Keratinocyte (primary cell): ENCODE measurements at regions not wholly inside any gene's neighbourhood (a gene's known extent, or its start where the extent isn't known, plus 50 kb on each side); places are given as distances from the start of the nearest gene placed in this dataset.

ENCODE experiments used
- DNase-seq: peaks from one replicate; pipeline ENCODE4 v3.0.0-alpha.2; 2011; ENCODE audit warnings: low read depth, missing footprints, low spot score
- FAIRE-seq: peaks from 2 replicates; lab custom pipeline; 2011; peaks lifted over from hg19 to GRCh38; lab: Jason Lieb, UNC
- H2AFZ ChIP-seq: 2 replicates; pipeline ENCODE4 v1.6.0; 2012; ENCODE audit warnings: low read length, control low read depth, inconsistent platforms; ENCODE audit not compliant: control insufficient read depth
- H3K27ac ChIP-seq: 2 replicates; pipeline ENCODE4 v1.5.1; 2011; ENCODE audit warnings: low read length; ENCODE audit not compliant: control insufficient read depth, insufficient read depth
- H3K27me3 ChIP-seq: 3 replicates; pipeline ENCODE4 v1.6.0; 2011; ENCODE audit warnings: low read length; ENCODE audit not compliant: control insufficient read depth, insufficient read depth; ENCODE audit errors: extremely low read depth
- H3K36me3 ChIP-seq, 2 experiments: 2 replicates in 1 of 2; 3 replicates in 1 of 2; pipeline ENCODE4 v1.5.1; 2011; ENCODE audit warnings: low read length in 2 of 2, mild to moderate bottlenecking in 1 of 2; ENCODE audit not compliant: control insufficient read depth in 2 of 2, insufficient read depth in 2 of 2; ENCODE audit errors: extremely low read depth in 1 of 2
- H3K4me1 ChIP-seq: 3 replicates; pipeline ENCODE4 v1.5.1; 2011; ENCODE audit warnings: low read length; ENCODE audit not compliant: control insufficient read depth, insufficient read depth; ENCODE audit errors: extremely low read depth
- H3K4me2 ChIP-seq: 3 replicates; pipeline ENCODE4 v1.6.0; 2011; ENCODE audit warnings: low read depth, low read length; ENCODE audit not compliant: control insufficient read depth, insufficient read depth; ENCODE audit errors: extremely low read depth
- H3K4me3 ChIP-seq, 3 experiments: fragments of 200-600 bp in 1 of 3; sonication (generic) in 1 of 3; 2 replicates in 2 of 3; 3 replicates in 1 of 3; pipeline ENCODE4 v1.5.1; 2011 to 2016; ENCODE audit warnings: low read length in 3 of 3, mild to moderate bottlenecking in 3 of 3, control low read depth in 2 of 3, inconsistent platforms in 1 of 3, low read depth in 1 of 3, mixed read lengths in 1 of 3, mixed run types in 1 of 3, moderate library complexity in 1 of 3; ENCODE audit not compliant: control insufficient read depth in 2 of 3, insufficient read depth in 2 of 3; ENCODE audit errors: extremely low read depth in 1 of 3
- H3K79me2 ChIP-seq: 2 replicates; pipeline ENCODE4 v1.6.0; 2012; ENCODE audit warnings: low read length; ENCODE audit not compliant: control insufficient read depth, insufficient read depth
- H3K9ac ChIP-seq: 3 replicates; pipeline ENCODE4 v1.6.0; 2011; ENCODE audit warnings: low read length; ENCODE audit not compliant: control insufficient read depth, insufficient read depth; ENCODE audit errors: extremely low read depth
- H3K9me1 ChIP-seq: 3 replicates; pipeline ENCODE4 v1.6.0; 2011; ENCODE audit warnings: low read length; ENCODE audit not compliant: control insufficient read depth, insufficient read depth; ENCODE audit errors: extremely low read depth
- H3K9me3 ChIP-seq: 2 replicates; pipeline ENCODE4 v1.5.1; 2012; ENCODE audit warnings: low read depth, low read length; ENCODE audit not compliant: control insufficient read depth
- H4K20me1 ChIP-seq: 3 replicates; pipeline ENCODE4 v1.6.0; 2011; ENCODE audit warnings: low read length; ENCODE audit not compliant: control insufficient read depth, insufficient read depth; ENCODE audit errors: extremely low read depth
- EZH2 ChIP-seq: IDR thresholded peaks from one replicate; pipeline ENCODE4 v1.6.1; 2012; ENCODE audit warnings: inconsistent platforms, mild to moderate bottlenecking, low read length, moderate library complexity
- dilution Hi-C: fragments of 300-500 bp; cut with MboI; formaldehyde crosslinking; loops from one replicate; pipeline ENCODE4 v1.7.0; 2020; ENCODE audit warnings: low sequenced_read_pairs; ENCODE audit not compliant: extremely low pct_ligation_motif_present
- TF ChIP-seq, protein P1 (sequence below), 3 experiments: IDR thresholded peaks in 1 of 3; conservative IDR thresholded peaks in 1 of 3; optimal IDR thresholded peaks in 1 of 3; 2 replicates in 2 of 3; 3 replicates in 1 of 3; pipeline versions ENCODE3 to v1.5.1; 2011; ENCODE audit warnings: low read length in 3 of 3, mild to moderate bottlenecking in 3 of 3, moderate library complexity in 2 of 3, control low read depth in 1 of 3, inconsistent platforms in 1 of 3; ENCODE audit not compliant: insufficient read depth in 2 of 3; ENCODE audit errors: extremely low read depth in 1 of 3

DNA sequence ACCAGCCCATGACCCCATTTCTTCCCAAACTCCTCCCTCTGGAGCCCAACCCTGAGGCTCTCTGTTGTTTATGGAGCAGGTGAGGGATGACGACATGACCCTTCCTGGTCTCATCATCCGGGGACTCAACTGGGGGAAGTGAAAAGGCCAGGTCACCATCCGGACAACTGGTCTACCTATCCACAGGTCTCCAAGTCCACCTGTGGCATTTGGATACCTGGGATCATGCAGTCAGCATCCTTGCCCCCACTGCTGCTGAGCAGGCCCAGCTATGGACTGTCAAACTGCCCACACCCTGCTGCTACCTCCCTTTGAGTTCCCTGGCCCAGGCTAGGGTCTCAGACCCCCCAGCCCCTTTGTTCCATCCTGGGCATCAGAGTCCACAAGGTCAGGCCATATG is 60.0 kb upstream of the LAPTM5 start:
- Histone ChIP-seq H3K9me3 (no peaks in the 10 kb centered on the region), H3K9me1 (no peaks in the 10 kb centered on the region), H4K20me1 (no peaks in the 10 kb centered on the region), H3K4me3 (no peak overlapping the region), H3K4me1 (peaks cover 10% of the 10 kb centered on the region), H3K36me3 (no peaks in the 10 kb centered on the region), H3K27ac (no peak overlapping the region), H3K27me3 (peaks cover 71% of the 10 kb centered on the region), H3K9ac (no peak overlapping the region), H2AFZ (no peak overlapping the region), H3K4me2 (no peak overlapping the region), H3K79me2 (no peaks in the 10 kb centered on the region)
- TF ChIP-seq, protein P1, sequence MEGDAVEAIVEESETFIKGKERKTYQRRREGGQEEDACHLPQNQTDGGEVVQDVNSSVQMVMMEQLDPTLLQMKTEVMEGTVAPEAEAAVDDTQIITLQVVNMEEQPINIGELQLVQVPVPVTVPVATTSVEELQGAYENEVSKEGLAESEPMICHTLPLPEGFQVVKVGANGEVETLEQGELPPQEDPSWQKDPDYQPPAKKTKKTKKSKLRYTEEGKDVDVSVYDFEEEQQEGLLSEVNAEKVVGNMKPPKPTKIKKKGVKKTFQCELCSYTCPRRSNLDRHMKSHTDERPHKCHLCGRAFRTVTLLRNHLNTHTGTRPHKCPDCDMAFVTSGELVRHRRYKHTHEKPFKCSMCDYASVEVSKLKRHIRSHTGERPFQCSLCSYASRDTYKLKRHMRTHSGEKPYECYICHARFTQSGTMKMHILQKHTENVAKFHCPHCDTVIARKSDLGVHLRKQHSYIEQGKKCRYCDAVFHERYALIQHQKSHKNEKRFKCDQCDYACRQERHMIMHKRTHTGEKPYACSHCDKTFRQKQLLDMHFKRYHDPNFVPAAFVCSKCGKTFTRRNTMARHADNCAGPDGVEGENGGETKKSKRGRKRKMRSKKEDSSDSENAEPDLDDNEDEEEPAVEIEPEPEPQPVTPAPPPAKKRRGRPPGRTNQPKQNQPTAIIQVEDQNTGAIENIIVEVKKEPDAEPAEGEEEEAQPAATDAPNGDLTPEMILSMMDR (optimal IDR thresholded peaks at IDR 0.05 in 1 of 3, IDR thresholded peaks at IDR 0.05 in 1 of 3, conservative IDR thresholded peaks at IDR 0.05 in 1 of 3; ENCODE audit: extremely low read depth in 1 of 3, insufficient read depth in 2 of 3, low read length in 3 of 3), result no peak
- TF ChIP-seq EZH2, result no peak
- dilution Hi-C loops, result loop anchor here (25.0 kb wide), 1 partner anchor 95 kb away; the partner anchor contains the start of gene SDC3
- DNase-seq (no peak), FAIRE-seq (no peak)

DNA sequence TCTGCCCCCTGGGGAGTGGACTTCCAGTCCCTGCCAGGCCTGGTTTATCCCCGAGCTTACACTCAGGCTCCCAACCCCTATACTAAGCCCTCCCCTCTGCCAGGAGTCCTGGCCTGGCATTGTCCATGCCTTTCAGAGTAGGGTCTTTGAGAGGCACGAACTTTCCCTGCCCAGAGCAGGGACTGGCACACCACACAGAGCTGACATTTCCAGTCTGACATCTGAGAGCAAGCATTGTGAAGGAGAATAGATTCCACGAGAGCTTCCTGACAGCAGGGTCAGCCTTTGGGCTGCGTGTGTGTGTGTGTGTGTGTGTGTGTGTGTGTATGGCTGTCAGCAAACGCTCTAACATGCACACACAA is 59.5 kb upstream of the LAPTM5 start:
- no peaks in the 10 kb centered on the region for H3K9me3 ChIP-seq
- peaks cover 70% of the 10 kb centered on the region for H3K27me3 ChIP-seq
- no peak for TF ChIP-seq EZH2
- TF ChIP-seq, protein P1 (optimal IDR thresholded peaks at IDR 0.05 in 1 of 3, IDR thresholded peaks at IDR 0.05 in 1 of 3, conservative IDR thresholded peaks at IDR 0.05 in 1 of 3; ENCODE audit: extremely low read depth in 1 of 3, insufficient read depth in 2 of 3, low read length in 3 of 3), result no peak
- FAIRE-seq (no peak), DNase-seq (no peak)
- no peak overlapping the region for H3K4me3 ChIP-seq
- H3K36me3 ChIP-seq, result no peaks in the 10 kb centered on the region
- H3K9me1 ChIP-seq, result no peaks in the 10 kb centered on the region
- H2AFZ ChIP-seq, result no peak overlapping the region
- H3K27ac ChIP-seq, result no peak overlapping the region
- H4K20me1 ChIP-seq, result no peaks in the 10 kb centered on the region
- H3K4me2 ChIP-seq, result no peak overlapping the region
- no peak overlapping the region for H3K9ac ChIP-seq
- dilution Hi-C loops, result loop anchor here (25.0 kb wide), 1 partner anchor 95 kb away; the partner anchor contains the start of gene SDC3
- H3K79me2 ChIP-seq, result no peaks in the 10 kb centered on the region
- H3K4me1 ChIP-seq, result peaks cover 10% of the 10 kb centered on the region
